ENCODE measurements at regions not wholly inside any gene's neighbourhood (a gene's known extent, or its start where the extent isn't known, plus 50 kb on each side); places are given as distances from the start of the nearest gene placed in this dataset.

- no peak overlapping the region for H3K4me3 Mint-ChIP-seq
- H3K9me3 Mint-ChIP-seq = peaks cover 4% of the 10 kb centered on the region
- H3K27me3 Mint-ChIP-seq = no peaks in the 10 kb centered on the region
- no peaks in the 10 kb centered on the region for H3K4me1 Mint-ChIP-seq (ENCODE audit: low read depth)
- no peaks in the 10 kb centered on the region for H3K36me3 Mint-ChIP-seq
- intact Hi-C loops (cut with micrococcal nuclease) = no loop called here
- no peak for DNase-seq
- no peak overlapping the region for H3K27ac Mint-ChIP-seq
- POLR2A ChIA-PET = no interaction called here
- CTCF ChIA-PET = no interaction called here
These were observed 163.4 kb upstream of the SYN3 start for GRCh38 chr22:33221568-33221967.

GRCh38 chr22:33220476-33221080 lies 162.4 kb upstream of the SYN3 start:
- POLR2A ChIA-PET = no interaction called here
- Mint-ChIP-seq H3K4me3 (no peak overlapping the region), H3K27me3 (no peaks in the 10 kb centered on the region), H3K27ac (no peak overlapping the region), H3K9me3 (no peaks in the 10 kb centered on the region), H3K4me1 (ENCODE audit: low read depth) (no peaks in the 10 kb centered on the region), H3K36me3 (no peaks in the 10 kb centered on the region)
- CTCF ChIA-PET = no interaction called here
- intact Hi-C loops (cut with micrococcal nuclease) = no loop called here
- DNase-seq = no peak

GRCh38 chr22:33219648-33220384 lies 161.6 kb upstream of the SYN3 start:
- ChIA-PET CTCF (no interaction called here), POLR2A (no interaction called here)
- no peak for DNase-seq
- Mint-ChIP-seq H3K4me3 (no peak overlapping the region), H3K9me3 (no peaks in the 10 kb centered on the region), H3K4me1 (ENCODE audit: low read depth) (no peaks in the 10 kb centered on the region), H3K36me3 (no peaks in the 10 kb centered on the region), H3K27me3 (no peaks in the 10 kb centered on the region), H3K27ac (no peak overlapping the region)
- intact Hi-C loops (cut with micrococcal nuclease) = no loop called here

DNA sequence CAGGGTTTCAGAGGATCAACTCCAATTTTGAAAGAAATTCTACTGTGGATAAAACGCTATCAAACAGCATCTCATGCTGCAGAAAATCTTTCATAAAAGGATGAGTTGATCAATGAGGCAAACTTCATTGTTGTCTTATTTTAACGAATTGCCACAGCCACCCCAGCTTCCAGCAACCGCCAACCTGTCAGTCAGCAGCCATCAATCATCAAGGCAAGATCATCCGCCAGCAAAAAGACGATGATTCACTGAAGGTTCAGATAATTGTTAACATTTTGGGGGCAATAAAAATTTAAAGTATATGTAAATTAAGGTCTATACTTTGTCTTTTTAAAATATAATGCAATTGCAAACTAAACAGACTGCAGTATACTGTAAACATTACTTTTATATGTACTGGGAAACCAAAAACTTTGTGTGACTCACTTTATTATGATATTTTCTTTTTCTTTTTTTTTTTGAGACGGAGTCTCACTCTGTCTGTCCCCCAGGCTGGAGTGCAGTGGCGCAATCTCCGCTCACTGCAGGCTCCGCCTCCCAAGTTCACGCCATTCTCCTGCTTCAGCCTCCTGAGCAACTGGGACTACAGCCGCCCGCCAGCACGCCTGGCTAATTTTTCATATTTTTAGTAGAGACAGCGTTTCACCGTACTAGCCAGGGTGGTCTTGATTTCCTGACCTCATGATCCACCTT lies 155.3 kb upstream of the SYN3 start:
- ChIA-PET POLR2A (no interaction called here), CTCF (interaction anchor here (0.6 kb wide), 1 partner anchor 64 kb away, joined by 3 read pairs; no protein-coding TSS in a partner anchor)
- no peak overlapping the region for H3K27ac Mint-ChIP-seq
- peaks cover 3% of the 10 kb centered on the region for H3K27me3 Mint-ChIP-seq
- intact Hi-C loops (cut with micrococcal nuclease) = no loop called here
- no peak overlapping the region for H3K4me3 Mint-ChIP-seq
- no peaks in the 10 kb centered on the region for H3K36me3 Mint-ChIP-seq
- no peaks in the 10 kb centered on the region for H3K4me1 Mint-ChIP-seq (ENCODE audit: low read depth)
- DNase-seq = no peak
- no peaks in the 10 kb centered on the region for H3K9me3 Mint-ChIP-seq

DNA sequence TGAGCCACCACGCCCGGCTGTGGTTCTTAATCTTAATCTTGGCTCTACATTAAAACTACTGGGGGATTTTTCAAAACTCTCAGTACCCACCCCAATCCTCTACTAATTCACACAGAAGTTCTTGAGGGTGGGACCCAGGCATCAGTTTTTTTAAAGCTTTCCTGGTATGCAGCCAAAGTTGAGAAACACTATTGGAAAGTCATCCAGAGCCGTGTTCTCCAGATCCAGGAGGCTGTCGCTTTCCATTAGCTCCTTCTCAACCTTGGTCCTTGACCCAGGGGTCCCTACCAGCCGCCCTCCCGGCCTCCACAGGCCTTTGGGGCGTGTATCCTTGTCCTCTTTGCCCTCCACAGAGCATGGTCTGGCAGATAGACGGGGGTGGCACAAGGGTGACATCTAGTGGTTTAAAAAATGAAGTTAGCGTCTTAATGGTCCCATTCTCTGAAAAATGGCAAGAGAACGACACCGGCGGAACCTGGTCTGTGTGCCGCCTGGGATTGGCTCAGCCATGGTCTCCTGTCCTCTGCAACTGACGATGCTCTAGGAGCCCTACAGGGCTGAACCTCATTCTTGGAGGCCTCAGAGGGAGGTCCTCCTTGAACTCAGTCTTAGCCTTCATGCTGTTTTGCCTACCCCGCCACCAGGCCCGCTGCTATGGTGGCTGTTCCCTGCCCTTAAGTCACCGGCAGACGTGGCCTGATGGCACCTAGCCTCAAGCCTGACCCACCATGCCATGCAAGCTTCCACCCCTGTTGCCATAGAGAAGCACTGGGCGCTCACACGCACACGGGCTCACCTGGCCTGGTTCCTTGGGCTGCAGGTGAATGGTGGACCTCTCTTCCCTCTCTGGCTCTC lies 152.0 kb upstream of the SYN3 start:
- H3K27me3 Mint-ChIP-seq = peaks cover 8% of the 10 kb centered on the region
- H3K4me3 Mint-ChIP-seq = no peak overlapping the region
- ChIA-PET CTCF (interaction anchor here (0.7 to 1.8 kb wide), 4 partner anchors 187 to 195 kb away, joined by 3 to 10 read pairs (median 3); no protein-coding TSS in a partner anchor), POLR2A (no interaction called here)
- DNase-seq = peak; percentile 13
- no peaks in the 10 kb centered on the region for H3K36me3 Mint-ChIP-seq
- intact Hi-C loops (cut with micrococcal nuclease) = no loop called here
- H3K27ac Mint-ChIP-seq = no peak overlapping the region
- no peaks in the 10 kb centered on the region for H3K4me1 Mint-ChIP-seq (ENCODE audit: low read depth)
- no peaks in the 10 kb centered on the region for H3K9me3 Mint-ChIP-seq

DNA sequence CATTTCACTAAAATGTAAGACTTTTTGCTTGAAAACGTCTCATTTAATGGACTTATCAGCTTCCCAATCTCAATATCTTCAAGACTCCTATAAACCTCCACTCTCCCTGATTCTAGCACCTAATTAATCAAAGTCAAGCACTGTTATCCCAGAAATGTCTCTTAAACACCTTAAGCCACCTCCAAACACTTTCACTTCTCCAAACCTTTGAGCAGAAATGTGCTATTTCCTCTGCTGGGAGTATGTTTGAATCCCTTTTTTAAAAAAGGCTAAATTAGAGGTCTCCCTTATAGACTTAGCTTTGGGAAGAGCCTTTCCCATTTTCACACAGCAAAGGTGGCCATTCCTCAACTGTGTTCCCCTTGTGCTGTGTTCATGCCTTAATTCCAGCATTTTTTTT lies 146.2 kb upstream of the SYN3 start:
- ChIA-PET POLR2A (no interaction called here), CTCF (interaction anchor here (0.5 to 1.5 kb wide), 3 partner anchors 12 to 186 kb away, joined by 3 read pairs; no protein-coding TSS in a partner anchor)
- no peak overlapping the region for H3K4me3 Mint-ChIP-seq
- no peaks in the 10 kb centered on the region for H3K36me3 Mint-ChIP-seq
- intact Hi-C loops (cut with micrococcal nuclease) = no loop called here
- no peaks in the 10 kb centered on the region for H3K9me3 Mint-ChIP-seq
- peaks cover 8% of the 10 kb centered on the region for H3K27me3 Mint-ChIP-seq
- no peak overlapping the region for H3K27ac Mint-ChIP-seq
- no peak for DNase-seq
- no peaks in the 10 kb centered on the region for H3K4me1 Mint-ChIP-seq (ENCODE audit: low read depth)

DNA sequence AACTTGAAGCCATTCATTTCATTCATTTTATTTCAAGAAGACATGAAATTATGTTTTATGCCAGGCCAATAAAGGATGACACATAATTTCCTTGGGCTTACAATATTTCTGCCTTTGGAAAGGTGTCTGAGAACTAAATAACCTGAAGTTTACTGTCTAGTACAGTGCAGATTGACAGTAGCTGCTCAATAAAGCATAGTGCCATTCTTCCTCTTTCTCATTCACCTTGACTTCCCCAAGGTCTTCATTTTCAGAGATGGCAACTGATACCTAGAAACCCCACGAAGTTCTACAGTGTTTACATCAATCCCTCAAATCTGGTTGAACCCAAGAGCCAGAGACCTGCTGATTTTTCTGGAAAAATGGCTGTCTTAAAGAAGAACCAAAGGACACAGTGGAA lies 144.3 kb upstream of the SYN3 start:
- Mint-ChIP-seq H3K4me3 (no peak overlapping the region), H3K9me3 (no peaks in the 10 kb centered on the region), H3K27ac (no peak overlapping the region), H3K36me3 (no peaks in the 10 kb centered on the region), H3K27me3 (peaks cover 6% of the 10 kb centered on the region), H3K4me1 (ENCODE audit: low read depth) (no peaks in the 10 kb centered on the region)
- CTCF ChIA-PET = interaction anchor here (0.8 kb wide), 1 partner anchor 184 kb away, joined by 3 read pairs; no protein-coding TSS in a partner anchor
- no peak for DNase-seq
- intact Hi-C loops (cut with micrococcal nuclease) = no loop called here
- POLR2A ChIA-PET = no interaction called here

GRCh38 chr22:33194529-33195077 lies 136.4 kb upstream of the SYN3 start:
- H3K9me3 Mint-ChIP-seq = no peaks in the 10 kb centered on the region
- no peak for DNase-seq
- no peaks in the 10 kb centered on the region for H3K36me3 Mint-ChIP-seq
- H3K4me1 Mint-ChIP-seq (ENCODE audit: low read depth) = no peaks in the 10 kb centered on the region
- intact Hi-C loops (cut with micrococcal nuclease) = no loop called here
- H3K27ac Mint-ChIP-seq = no peak overlapping the region
- H3K27me3 Mint-ChIP-seq = peaks cover 3% of the 10 kb centered on the region
- no peak overlapping the region for H3K4me3 Mint-ChIP-seq
- ChIA-PET POLR2A (no interaction called here), CTCF (no interaction called here)

- H3K4me1 Mint-ChIP-seq (ENCODE audit: low read depth) = no peaks in the 10 kb centered on the region
- DNase-seq = no peak
- intact Hi-C loops (cut with micrococcal nuclease) = no loop called here
- H3K9me3 Mint-ChIP-seq = no peaks in the 10 kb centered on the region
- ChIA-PET CTCF (interaction anchor here (0.7 kb wide), 1 partner anchor 13 kb away, joined by 3 read pairs; no protein-coding TSS in a partner anchor), POLR2A (no interaction called here)
- H3K27ac Mint-ChIP-seq = no peak overlapping the region
- H3K36me3 Mint-ChIP-seq = no peaks in the 10 kb centered on the region
- peaks cover 3% of the 10 kb centered on the region for H3K27me3 Mint-ChIP-seq
- no peak overlapping the region for H3K4me3 Mint-ChIP-seq
These were observed 134.0 kb upstream of the SYN3 start for GRCh38 chr22:33192156-33192555.

DNA sequence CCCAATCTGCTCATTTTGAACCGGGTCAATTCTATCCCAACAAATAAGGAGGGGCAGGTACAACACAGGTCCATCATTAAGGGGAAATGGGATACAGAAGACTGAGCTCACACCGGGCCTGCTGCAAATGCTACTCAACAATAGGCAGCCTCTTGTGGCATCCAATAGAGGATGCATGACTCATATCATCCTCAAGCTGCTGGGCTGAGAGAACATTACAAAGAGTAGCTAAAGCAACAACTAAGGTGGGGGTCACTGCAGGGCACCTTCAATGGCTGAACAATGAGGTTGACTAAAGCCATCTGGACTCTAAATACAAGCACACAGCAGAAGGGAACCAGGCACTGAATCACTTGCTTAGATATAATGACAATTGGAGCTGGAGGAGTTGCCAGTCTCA lies 130.1 kb upstream of the SYN3 start:
- no peaks in the 10 kb centered on the region for H3K36me3 Mint-ChIP-seq
- intact Hi-C loops (cut with micrococcal nuclease) = no loop called here
- no peak overlapping the region for H3K4me3 Mint-ChIP-seq
- peaks cover 2% of the 10 kb centered on the region for H3K27me3 Mint-ChIP-seq
- no peaks in the 10 kb centered on the region for H3K4me1 Mint-ChIP-seq (ENCODE audit: low read depth)
- ChIA-PET POLR2A (no interaction called here), CTCF (no interaction called here)
- no peak for DNase-seq
- no peak overlapping the region for H3K27ac Mint-ChIP-seq
- no peaks in the 10 kb centered on the region for H3K9me3 Mint-ChIP-seq

- intact Hi-C loops (cut with micrococcal nuclease) = no loop called here
- Mint-ChIP-seq H3K36me3 (no peaks in the 10 kb centered on the region), H3K9me3 (peaks cover 2% of the 10 kb centered on the region), H3K27ac (no peak overlapping the region), H3K27me3 (no peaks in the 10 kb centered on the region), H3K4me1 (ENCODE audit: low read depth) (no peaks in the 10 kb centered on the region), H3K4me3 (no peak overlapping the region)
- DNase-seq = no peak
- ChIA-PET POLR2A (no interaction called here), CTCF (no interaction called here)
These were observed 128.6 kb upstream of the SYN3 start for GRCh38 chr22:33186816-33187215.

GRCh38 chr22:33180356-33180755 lies 122.2 kb upstream of the SYN3 start:
- no peak overlapping the region for H3K4me3 Mint-ChIP-seq
- CTCF ChIA-PET = no interaction called here
- DNase-seq = no peak
- intact Hi-C loops (cut with micrococcal nuclease) = no loop called here
- H3K9me3 Mint-ChIP-seq = peaks cover 10% of the 10 kb centered on the region
- no peaks in the 10 kb centered on the region for H3K4me1 Mint-ChIP-seq (ENCODE audit: low read depth)
- no peaks in the 10 kb centered on the region for H3K27me3 Mint-ChIP-seq
- POLR2A ChIA-PET = no interaction called here
- no peak overlapping the region for H3K27ac Mint-ChIP-seq
- no peaks in the 10 kb centered on the region for H3K36me3 Mint-ChIP-seq
